HG03432 (cell line): ENCODE measurements at regions not wholly inside any gene's neighbourhood (a gene's known extent, or its start where the extent isn't known, plus 50 kb on each side); places are given as distances from the start of the nearest gene placed in this dataset.
"Not testable (repeated sequence)": the region's sequence is repeated elsewhere in the genome, so short reads cannot be mapped to it uniquely, and the experiment has no call there.

Experiments
- ATAC-seq: cut with Tn5 transposase; IDR thresholded peaks from one replicate; pipeline ENCODE4 v1.9.1; 2021; ENCODE audit warnings: mild to moderate bottlenecking, moderate library complexity; ENCODE audit not compliant: unreplicated experiment

GRCh38 chr16:73101568-73101967 lies 53.6 kb upstream of the ZFHX3 start:
- no peak for ATAC-seq

DNA sequence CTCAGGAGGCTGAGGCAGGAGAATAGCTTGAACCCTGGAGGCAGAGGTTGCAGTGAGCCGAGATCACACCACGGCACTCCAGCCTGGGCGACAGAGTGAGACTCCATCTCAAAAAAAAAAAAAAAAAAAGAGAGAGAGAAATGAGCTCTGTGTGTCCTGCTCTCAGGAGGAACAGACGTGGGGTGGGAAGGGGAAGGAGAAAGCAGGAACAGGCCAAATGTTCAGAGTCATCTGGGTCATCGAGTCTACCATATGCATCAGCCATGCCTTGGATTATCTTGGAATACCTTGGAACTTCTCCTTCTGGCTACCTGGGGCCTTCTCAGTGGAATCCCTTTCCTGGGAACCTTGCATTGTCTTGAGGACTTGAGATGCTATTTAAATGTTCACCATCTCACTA lies 51.7 kb upstream of the ZFHX3 start:
- ATAC-seq = not testable (repeated sequence)
